ENCODE measurements at regions not wholly inside any gene's neighbourhood (a gene's known extent, or its start where the extent isn't known, plus 50 kb on each side); places are given as distances from the start of the nearest gene placed in this dataset.

- FAIRE-seq (no peak), DNase-seq (ENCODE audit: low spot score in 2 of 2) (no peak)
Measured at GRCh38 chr5:167783145-167783817, 508.2 kb upstream of the WWC1 start.

GRCh38 chr5:167785106-167785505 lies 506.3 kb upstream of the WWC1 start:
- FAIRE-seq (no peak), DNase-seq (ENCODE audit: low spot score in 2 of 2) (no peak)

GRCh38 chr5:167785901-167786300 lies 505.5 kb upstream of the WWC1 start:
- no peak for FAIRE-seq
- DNase-seq (ENCODE audit: low spot score in 2 of 2) = no peak

GRCh38 chr5:167786871-167787578 lies 504.4 kb upstream of the WWC1 start:
- DNase-seq (ENCODE audit: low spot score in 2 of 2) = no peak
- FAIRE-seq = no peak

GRCh38 chr5:167790045-167790444 lies 501.4 kb upstream of the WWC1 start:
- no peak for FAIRE-seq

GRCh38 chr5:167790462-167791260 lies 500.8 kb upstream of the WWC1 start:
- DNase-seq (ENCODE audit: low spot score in 2 of 2) = no peak
- no peak for FAIRE-seq

More at GRCh38 chr5:167790045-167790444, 501.4 kb upstream of the WWC1 start:
- no peak for DNase-seq (ENCODE audit: low spot score in 2 of 2)

GRCh38 chr5:167792514-167792913 lies 498.9 kb upstream of the WWC1 start:
- DNase-seq (ENCODE audit: low spot score in 2 of 2) (no peak), FAIRE-seq (no peak)

GRCh38 chr5:167793700-167794099 lies 497.7 kb upstream of the WWC1 start:
- DNase-seq (ENCODE audit: low spot score in 2 of 2) = no peak
- FAIRE-seq = no peak

GRCh38 chr5:167794121-167794520 lies 497.3 kb upstream of the WWC1 start:
- DNase-seq (ENCODE audit: low spot score in 2 of 2) (no peak), FAIRE-seq (no peak)

- FAIRE-seq = no peak
Measured at GRCh38 chr5:167796672-167797071, 494.8 kb upstream of the WWC1 start.

GRCh38 chr5:167797933-167798332 lies 493.5 kb upstream of the WWC1 start:
- DNase-seq (ENCODE audit: low spot score in 2 of 2) (no peak), FAIRE-seq (no peak)

More at GRCh38 chr5:167796672-167797071, 494.8 kb upstream of the WWC1 start:
- DNase-seq (ENCODE audit: low spot score in 2 of 2) = no peak

- FAIRE-seq (no peak), DNase-seq (ENCODE audit: low spot score in 2 of 2) (no peak)
Measured at GRCh38 chr5:167798448-167798847, 493.0 kb upstream of the WWC1 start.

- no peak for DNase-seq (ENCODE audit: low spot score in 2 of 2)
- no peak for FAIRE-seq
Measured at GRCh38 chr5:167800427-167800826, 491.0 kb upstream of the WWC1 start.

- no peak for FAIRE-seq
- DNase-seq (ENCODE audit: low spot score in 2 of 2) = no peak
Measured at GRCh38 chr5:167801999-167802398, 489.4 kb upstream of the WWC1 start.

GRCh38 chr5:167802755-167803431 lies 488.6 kb upstream of the WWC1 start:
- FAIRE-seq = no peak
- DNase-seq (ENCODE audit: low spot score in 2 of 2) = no peak

GRCh38 chr5:167804512-167805220 lies 486.8 kb upstream of the WWC1 start:
- DNase-seq (ENCODE audit: low spot score in 2 of 2) (no peak), FAIRE-seq (no peak)

GRCh38 chr5:167810573-167810972 lies 480.9 kb upstream of the WWC1 start:
- no peak for FAIRE-seq
- DNase-seq (ENCODE audit: low spot score in 2 of 2) = no peak

- DNase-seq (ENCODE audit: low spot score in 2 of 2) (no peak), FAIRE-seq (no peak)
Measured at GRCh38 chr5:167812871-167813270, 478.6 kb upstream of the WWC1 start.

GRCh38 chr5:167813389-167813788 lies 478.1 kb upstream of the WWC1 start:
- FAIRE-seq (no peak), DNase-seq (ENCODE audit: low spot score in 2 of 2) (no peak)

- FAIRE-seq (no peak), DNase-seq (ENCODE audit: low spot score in 2 of 2) (no peak)
Measured at GRCh38 chr5:167814040-167814439, 477.4 kb upstream of the WWC1 start.

All from frontal cortex (tissue), 3 donors.